ENCODE measurements at regions not wholly inside any gene's neighbourhood (a gene's known extent, or its start where the extent isn't known, plus 50 kb on each side); places are given as distances from the start of the nearest gene placed in this dataset.

- TF ChIP-seq CTCF (IDR thresholded peaks at IDR 0.05) = no peak
- no peak for TF ChIP-seq POLR2A (IDR thresholded peaks at IDR 0.05)
Observed at GRCh38 chr1:81231729-81232038, 569.0 kb upstream of the ADGRL2 start.
